ENCODE measurements at regions not wholly inside any gene's neighbourhood (a gene's known extent, or its start where the extent isn't known, plus 50 kb on each side); places are given as distances from the start of the nearest gene placed in this dataset.
A peak's percentile ranks its signal among the peaks of the same experiment; 100 is the strongest.

GRCh38 chr13:110808138-110808537 is 94.6 kb downstream of the ING1 start:
- no peak for TF ChIP-seq ZFX (IDR thresholded peaks at IDR 0.05)
- H3K27ac ChIP-seq = no peak overlapping the region

- H3K27ac ChIP-seq = no peak overlapping the region
- TF ChIP-seq, protein P1, sequence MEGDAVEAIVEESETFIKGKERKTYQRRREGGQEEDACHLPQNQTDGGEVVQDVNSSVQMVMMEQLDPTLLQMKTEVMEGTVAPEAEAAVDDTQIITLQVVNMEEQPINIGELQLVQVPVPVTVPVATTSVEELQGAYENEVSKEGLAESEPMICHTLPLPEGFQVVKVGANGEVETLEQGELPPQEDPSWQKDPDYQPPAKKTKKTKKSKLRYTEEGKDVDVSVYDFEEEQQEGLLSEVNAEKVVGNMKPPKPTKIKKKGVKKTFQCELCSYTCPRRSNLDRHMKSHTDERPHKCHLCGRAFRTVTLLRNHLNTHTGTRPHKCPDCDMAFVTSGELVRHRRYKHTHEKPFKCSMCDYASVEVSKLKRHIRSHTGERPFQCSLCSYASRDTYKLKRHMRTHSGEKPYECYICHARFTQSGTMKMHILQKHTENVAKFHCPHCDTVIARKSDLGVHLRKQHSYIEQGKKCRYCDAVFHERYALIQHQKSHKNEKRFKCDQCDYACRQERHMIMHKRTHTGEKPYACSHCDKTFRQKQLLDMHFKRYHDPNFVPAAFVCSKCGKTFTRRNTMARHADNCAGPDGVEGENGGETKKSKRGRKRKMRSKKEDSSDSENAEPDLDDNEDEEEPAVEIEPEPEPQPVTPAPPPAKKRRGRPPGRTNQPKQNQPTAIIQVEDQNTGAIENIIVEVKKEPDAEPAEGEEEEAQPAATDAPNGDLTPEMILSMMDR (conservative IDR thresholded peaks at IDR 0.05) = no peak
- TF ChIP-seq ZFX (IDR thresholded peaks at IDR 0.05) = no peak
Observed at GRCh38 chr13:110809871-110810486, 96.5 kb downstream of the ING1 start.

DNA sequence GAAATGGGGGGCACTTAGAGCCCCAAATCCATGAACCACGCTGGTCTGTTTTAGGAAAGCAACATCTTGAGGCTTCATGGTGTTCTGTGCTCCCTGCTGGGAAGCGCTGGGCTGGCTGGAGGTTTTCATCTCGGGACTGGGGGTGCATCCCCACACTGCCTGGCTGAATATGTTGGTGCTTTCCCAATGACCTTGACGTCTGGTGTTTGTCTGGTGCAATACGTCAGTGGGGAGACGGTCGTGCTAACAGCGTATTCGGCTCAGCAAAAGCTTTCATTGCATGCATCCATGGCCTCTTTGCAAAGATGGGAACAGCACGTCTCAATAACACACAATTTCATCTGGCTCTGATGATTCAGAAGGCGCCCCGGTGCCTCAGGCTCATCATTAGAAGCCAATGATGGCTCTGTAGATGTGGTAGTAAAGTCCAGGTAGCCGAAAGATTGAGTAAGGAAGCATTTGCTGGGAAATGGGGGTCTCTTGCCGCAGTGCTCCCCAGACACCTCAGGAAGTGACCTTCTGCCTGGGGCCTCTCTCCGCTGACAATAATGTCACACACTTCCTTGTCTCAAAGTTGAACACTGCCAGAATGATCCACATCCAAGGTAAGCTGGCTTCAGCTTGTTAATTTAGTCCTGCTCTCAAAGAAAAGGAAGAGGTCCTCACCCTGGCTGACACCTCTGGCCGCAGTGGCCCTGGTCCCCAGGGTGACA is 97.7 kb downstream of the ING1 start:
- H3K27ac ChIP-seq = peak overlapping the region; percentile 29
- TF ChIP-seq, protein P1 (conservative IDR thresholded peaks at IDR 0.05) = no peak
- TF ChIP-seq ZFX (IDR thresholded peaks at IDR 0.05) = no peak

DNA sequence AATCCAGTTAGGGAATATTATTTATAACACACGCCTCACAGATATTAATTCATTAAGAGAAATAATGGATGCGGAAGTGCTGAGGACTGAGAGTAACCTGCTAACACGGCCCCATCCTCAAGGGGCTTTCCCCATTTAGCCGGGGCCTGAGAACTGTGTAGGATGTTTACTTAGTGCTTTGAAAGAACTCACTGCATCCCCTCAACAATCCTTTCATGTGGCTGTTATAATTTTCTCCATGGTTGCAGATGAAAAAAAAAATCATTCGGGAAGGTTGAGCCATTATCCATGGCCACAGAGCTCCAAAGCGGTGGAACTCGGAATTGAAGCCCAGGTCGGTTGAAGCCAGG is 98.2 kb downstream of the ING1 start:
- TF ChIP-seq, protein P1 (conservative IDR thresholded peaks at IDR 0.05) = no peak
- TF ChIP-seq ZFX (IDR thresholded peaks at IDR 0.05) = no peak

GRCh38 chr13:110812121-110812868 is 98.8 kb downstream of the ING1 start:
- TF ChIP-seq, protein P1 (conservative IDR thresholded peaks at IDR 0.05) = no peak
- no peak for TF ChIP-seq ZFX (IDR thresholded peaks at IDR 0.05)

More for the DNA sequence above, 98.2 kb downstream of the ING1 start:
- H3K27ac ChIP-seq = no peak overlapping the region

DNA sequence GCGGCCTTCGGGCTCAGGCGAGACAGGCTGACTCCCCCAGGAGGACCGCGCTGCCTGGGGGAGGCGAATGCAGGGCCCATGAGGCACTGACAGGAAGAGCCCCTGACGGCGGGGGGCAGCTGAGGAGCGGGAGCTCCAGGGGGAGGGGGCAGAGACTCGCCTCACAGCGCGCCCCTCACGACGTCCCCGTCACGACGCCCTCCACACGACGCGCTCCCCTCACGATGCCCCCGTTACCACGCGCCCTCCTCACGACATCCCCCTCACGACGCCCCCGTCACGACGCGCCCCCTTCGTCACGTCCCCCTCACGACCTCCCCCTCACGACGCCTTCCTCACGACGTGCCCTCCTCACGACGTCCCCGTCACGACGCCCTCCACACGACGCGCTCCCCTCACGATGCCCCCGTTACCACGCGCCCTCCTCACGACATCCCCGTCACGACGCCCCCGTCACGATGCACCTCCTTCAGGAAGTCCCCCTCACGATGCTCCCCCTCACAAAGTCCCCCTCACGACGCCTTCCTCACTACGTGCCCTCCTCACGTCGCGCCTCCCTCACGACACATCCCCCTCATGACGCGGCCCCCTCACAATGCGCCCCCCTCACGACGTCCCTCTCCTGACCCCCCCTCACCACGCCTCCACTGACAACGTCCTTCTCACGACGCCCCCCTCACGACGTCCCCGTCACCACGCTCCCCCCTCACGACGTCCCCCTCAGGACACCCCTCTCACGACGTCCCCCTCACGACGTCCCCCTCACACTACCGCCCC is 99.6 kb downstream of the ING1 start:
- H3K27ac ChIP-seq = no peak overlapping the region
- TF ChIP-seq ZFX (IDR thresholded peaks at IDR 0.05) = no peak
- TF ChIP-seq, protein P1 (conservative IDR thresholded peaks at IDR 0.05) = no peak

More at GRCh38 chr13:110812121-110812868, 98.8 kb downstream of the ING1 start:
- H3K27ac ChIP-seq = no peak overlapping the region

Data from C4-2B (cell line).